ENCODE measurements at regions not wholly inside any gene's neighbourhood (a gene's known extent, or its start where the extent isn't known, plus 50 kb on each side); places are given as distances from the start of the nearest gene placed in this dataset.

DNA sequence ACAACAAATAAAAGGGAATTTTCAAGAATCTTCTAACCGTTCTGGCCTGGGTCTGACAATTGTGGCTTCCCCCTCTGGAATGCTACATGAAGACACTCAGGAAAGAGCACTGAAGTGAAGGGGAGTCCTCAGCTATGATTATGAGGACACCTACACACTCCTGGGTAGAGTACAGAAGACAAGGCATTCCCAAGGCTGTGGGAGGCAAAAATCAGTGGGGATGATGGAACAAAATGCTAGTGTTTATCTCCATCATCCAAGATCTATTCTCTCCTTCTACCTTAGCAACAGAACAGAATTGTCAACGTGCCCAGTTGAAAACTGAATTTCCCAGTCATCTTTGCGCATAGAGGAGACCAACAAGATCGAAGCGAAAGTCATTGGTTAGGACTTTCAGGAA lies 130.1 kb upstream of the LARP1 start:
- TF ChIP-seq POLR2A (IDR thresholded peaks at IDR 0.05) (no peak), POLR2AphosphoS5 (IDR thresholded peaks at IDR 0.05; ENCODE audit: insufficient read depth in 1 of 2, low read depth in 1 of 2) (no peak)
- TF ChIP-seq, protein P1, sequence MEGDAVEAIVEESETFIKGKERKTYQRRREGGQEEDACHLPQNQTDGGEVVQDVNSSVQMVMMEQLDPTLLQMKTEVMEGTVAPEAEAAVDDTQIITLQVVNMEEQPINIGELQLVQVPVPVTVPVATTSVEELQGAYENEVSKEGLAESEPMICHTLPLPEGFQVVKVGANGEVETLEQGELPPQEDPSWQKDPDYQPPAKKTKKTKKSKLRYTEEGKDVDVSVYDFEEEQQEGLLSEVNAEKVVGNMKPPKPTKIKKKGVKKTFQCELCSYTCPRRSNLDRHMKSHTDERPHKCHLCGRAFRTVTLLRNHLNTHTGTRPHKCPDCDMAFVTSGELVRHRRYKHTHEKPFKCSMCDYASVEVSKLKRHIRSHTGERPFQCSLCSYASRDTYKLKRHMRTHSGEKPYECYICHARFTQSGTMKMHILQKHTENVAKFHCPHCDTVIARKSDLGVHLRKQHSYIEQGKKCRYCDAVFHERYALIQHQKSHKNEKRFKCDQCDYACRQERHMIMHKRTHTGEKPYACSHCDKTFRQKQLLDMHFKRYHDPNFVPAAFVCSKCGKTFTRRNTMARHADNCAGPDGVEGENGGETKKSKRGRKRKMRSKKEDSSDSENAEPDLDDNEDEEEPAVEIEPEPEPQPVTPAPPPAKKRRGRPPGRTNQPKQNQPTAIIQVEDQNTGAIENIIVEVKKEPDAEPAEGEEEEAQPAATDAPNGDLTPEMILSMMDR (IDR thresholded peaks at IDR 0.05) = no peak
- no peaks in the 10 kb centered on the region for H3K36me3 ChIP-seq
- H3K27me3 ChIP-seq = no peaks in the 10 kb centered on the region
- peaks cover 22% of the 10 kb centered on the region for H3K4me1 ChIP-seq
- H3K9me3 ChIP-seq = no peaks in the 10 kb centered on the region
- H3K4me3 ChIP-seq = no peak overlapping the region
- H3K27ac ChIP-seq = no peak overlapping the region
- no peak for DNase-seq (ENCODE audit: extremely low spot score in 2 of 2)
- intact Hi-C loops (cut with DNase I) = no loop called here

- intact Hi-C loops (cut with DNase I) = no loop called here
- Histone ChIP-seq H3K4me1 (peaks cover 22% of the 10 kb centered on the region), H3K27ac (no peak overlapping the region), H3K27me3 (no peaks in the 10 kb centered on the region), H3K4me3 (no peak overlapping the region), H3K9me3 (no peaks in the 10 kb centered on the region), H3K36me3 (no peaks in the 10 kb centered on the region)
- DNase-seq (ENCODE audit: extremely low spot score in 2 of 2) = no peak
- TF ChIP-seq POLR2AphosphoS5 (IDR thresholded peaks at IDR 0.05; ENCODE audit: insufficient read depth in 1 of 2, low read depth in 1 of 2) = no peak
- TF ChIP-seq, protein P1 (IDR thresholded peaks at IDR 0.05) = no peak
- no peak for TF ChIP-seq POLR2A (IDR thresholded peaks at IDR 0.05)
These were observed 130.8 kb upstream of the LARP1 start for GRCh38 chr5:154624341-154624740.

DNA sequence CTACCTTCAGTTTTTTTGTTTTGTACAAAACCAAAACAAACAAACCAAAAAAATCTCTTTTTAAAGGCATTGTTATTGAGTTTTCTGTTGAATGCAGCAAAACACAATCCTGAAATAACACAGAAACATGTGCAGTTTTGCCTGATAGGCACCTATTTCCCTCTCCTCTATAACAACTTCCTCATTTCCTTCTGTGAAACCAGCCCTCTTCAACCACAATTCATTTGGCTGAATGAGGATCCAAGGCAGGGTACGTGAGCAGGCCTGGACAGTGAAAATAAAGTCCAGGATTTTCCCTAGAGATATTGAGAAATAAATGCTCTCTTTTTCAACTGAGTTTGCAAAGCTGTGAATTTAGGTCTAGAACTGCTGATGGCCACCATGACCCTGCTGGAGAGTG lies 134.8 kb upstream of the LARP1 start:
- H3K4me1 ChIP-seq = no peaks in the 10 kb centered on the region
- H3K9me3 ChIP-seq = no peaks in the 10 kb centered on the region
- H3K36me3 ChIP-seq = no peaks in the 10 kb centered on the region
- H3K27ac ChIP-seq = no peak overlapping the region
- no peak for DNase-seq (ENCODE audit: extremely low spot score in 2 of 2)
- H3K27me3 ChIP-seq = no peaks in the 10 kb centered on the region
- intact Hi-C loops (cut with DNase I) = no loop called here
- no peak overlapping the region for H3K4me3 ChIP-seq
- TF ChIP-seq, protein P1 (IDR thresholded peaks at IDR 0.05) = no peak
- TF ChIP-seq POLR2AphosphoS5 (IDR thresholded peaks at IDR 0.05; ENCODE audit: insufficient read depth in 1 of 2, low read depth in 1 of 2) (no peak), POLR2A (IDR thresholded peaks at IDR 0.05) (no peak)

DNA sequence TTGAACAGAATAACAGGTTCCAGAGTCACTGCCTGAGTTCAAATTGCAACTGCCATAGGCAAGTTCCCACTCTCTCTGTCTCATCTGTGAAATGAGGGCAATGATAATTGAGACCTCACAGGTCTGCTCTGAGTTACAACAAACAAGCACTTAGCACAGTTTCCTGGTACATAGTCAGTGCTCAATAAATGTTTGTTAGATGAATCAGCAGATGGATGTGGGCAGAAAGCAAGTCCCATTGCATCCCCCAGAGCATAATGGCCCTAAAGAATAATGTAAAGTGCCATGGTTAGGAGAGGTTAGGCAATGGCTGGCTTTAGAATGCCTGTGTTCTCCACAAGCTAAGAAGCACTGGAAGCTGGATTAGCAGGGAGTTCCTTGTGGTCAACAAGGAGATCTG lies 136.5 kb upstream of the LARP1 start:
- intact Hi-C loops (cut with DNase I) = no loop called here
- H3K9me3 ChIP-seq = no peaks in the 10 kb centered on the region
- no peak overlapping the region for H3K27ac ChIP-seq
- no peaks in the 10 kb centered on the region for H3K4me1 ChIP-seq
- no peaks in the 10 kb centered on the region for H3K36me3 ChIP-seq
- H3K27me3 ChIP-seq = no peaks in the 10 kb centered on the region
- no peak for DNase-seq (ENCODE audit: extremely low spot score in 2 of 2)
- TF ChIP-seq POLR2A (IDR thresholded peaks at IDR 0.05) = no peak
- TF ChIP-seq POLR2AphosphoS5 (IDR thresholded peaks at IDR 0.05; ENCODE audit: insufficient read depth in 1 of 2, low read depth in 1 of 2) = no peak
- TF ChIP-seq, protein P1 (IDR thresholded peaks at IDR 0.05) = no peak
- H3K4me3 ChIP-seq = no peak overlapping the region

- no peak for DNase-seq (ENCODE audit: extremely low spot score in 2 of 2)
- intact Hi-C loops (cut with DNase I) = no loop called here
These were observed 136.6 kb upstream of the HAND1 start for GRCh38 chr5:154614595-154614994.

More at GRCh38 chr5:154614595-154614994, 136.6 kb upstream of the HAND1 start:
- Histone ChIP-seq H3K4me1 (peaks cover 15% of the 10 kb centered on the region), H3K27ac (no peak overlapping the region), H3K36me3 (no peaks in the 10 kb centered on the region), H3K4me3 (no peak overlapping the region), H3K27me3 (no peaks in the 10 kb centered on the region), H3K9me3 (no peaks in the 10 kb centered on the region)
- TF ChIP-seq POLR2A (IDR thresholded peaks at IDR 0.05) (no peak), POLR2AphosphoS5 (IDR thresholded peaks at IDR 0.05; ENCODE audit: insufficient read depth in 1 of 2, low read depth in 1 of 2) (no peak)
- TF ChIP-seq, protein P1 (IDR thresholded peaks at IDR 0.05) = no peak

All from vagina (tissue), 2 donors.